Esophagus squamous epithelium (tissue), 4 donors: ENCODE measurements at regions not wholly inside any gene's neighbourhood (a gene's known extent, or its start where the extent isn't known, plus 50 kb on each side); places are given as distances from the start of the nearest gene placed in this dataset.

ENCODE experiments used
- CTCF ChIP-seq, 6 experiments: fragments of 450-650 bp in 4 of 6; fragments of 200-600 bp in 2 of 6; sonication (generic) in 2 of 6; IDR thresholded peaks; one replicate each; pipeline ENCODE4 v1.5.1; 2016 to 2019; ENCODE audit warnings: antibody characterized with exemption in 6 of 6, mild to moderate bottlenecking in 4 of 6, moderate library complexity in 4 of 6
- POLR2A ChIP-seq, 4 donors: fragments of 450-650 bp; IDR thresholded peaks; one replicate each; pipeline ENCODE4 v1.6.1; 2017; ENCODE audit warnings: antibody characterized with exemption in 4 of 4, mild to moderate bottlenecking in 4 of 4, moderate library complexity in 3 of 4

DNA sequence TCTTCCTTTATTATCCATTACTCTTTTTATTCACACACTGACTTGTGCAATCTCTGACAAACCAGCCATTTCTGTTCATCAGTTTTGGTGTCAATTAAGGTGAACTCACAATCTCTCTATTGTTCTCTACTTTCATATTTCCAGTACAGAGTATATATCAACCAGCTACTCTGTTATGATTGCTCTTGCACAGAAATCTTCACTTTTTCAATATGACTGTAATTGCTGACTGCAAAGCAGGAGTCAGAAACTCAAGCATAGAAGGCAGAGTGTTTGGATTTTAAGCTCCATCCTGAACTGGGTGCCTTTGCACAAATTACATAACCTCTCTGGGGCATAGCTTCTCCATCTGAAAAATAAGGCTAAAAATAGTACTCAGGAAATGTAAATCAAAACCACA is 1042.0 kb downstream of the GRM8 start:
- TF ChIP-seq CTCF (IDR thresholded peaks at IDR 0.05) = no peak
- no peak for TF ChIP-seq POLR2A (IDR thresholded peaks at IDR 0.05)
